DND-41 (cell line): ENCODE measurements at regions not wholly inside any gene's neighbourhood (a gene's known extent, or its start where the extent isn't known, plus 50 kb on each side); places are given as distances from the start of the nearest gene placed in this dataset.

Experiments used
- EZH2 ChIP-seq: IDR thresholded peaks from 3 replicates; pipeline ENCODE4 v1.6.1; 2012; ENCODE audit warnings: borderline replicate concordance, low read depth, mild to moderate bottlenecking, moderate library complexity, low read length, inconsistent platforms; ENCODE audit not compliant: severe bottlenecking
- TF ChIP-seq, protein P1 (sequence below): IDR thresholded peaks from 2 replicates; pipeline ENCODE4 v1.5.1; 2012; ENCODE audit warnings: borderline replicate concordance, low read length, moderate library complexity, mild to moderate bottlenecking; ENCODE audit not compliant: poor library complexity, severe bottlenecking; ENCODE audit errors: extremely low read depth

DNA sequence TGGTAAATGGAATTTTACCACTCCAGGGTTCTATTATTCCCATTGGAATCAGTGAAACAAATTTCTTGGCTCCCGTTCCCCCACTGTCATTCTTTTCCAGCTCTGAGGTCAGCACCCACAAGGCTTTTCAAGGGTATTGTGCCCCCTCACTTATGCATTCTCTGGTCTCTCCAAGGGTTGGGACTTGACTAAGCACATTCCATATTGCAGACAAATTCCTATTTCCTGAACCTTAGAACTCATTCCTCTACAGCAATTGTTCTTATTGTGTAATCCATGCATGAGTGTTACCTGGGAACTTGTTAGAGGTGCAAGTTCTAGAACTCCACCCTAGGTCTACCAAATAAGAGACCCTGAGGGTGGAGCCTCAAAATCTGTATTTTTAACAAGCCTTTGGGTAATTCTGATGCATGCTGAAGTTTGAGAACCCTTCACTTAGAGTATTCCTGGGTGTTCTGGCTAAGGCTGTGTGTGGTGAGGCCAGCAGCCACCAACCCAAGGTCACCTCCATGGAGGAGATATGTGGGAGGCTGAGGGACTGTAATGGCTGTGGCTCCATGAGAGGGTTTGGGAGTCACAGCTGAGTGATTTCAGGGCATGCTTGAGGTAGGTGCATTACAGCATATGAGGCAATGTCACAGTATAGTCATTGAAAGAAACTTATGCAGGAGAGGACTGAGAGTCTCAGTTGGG is 150.9 kb downstream of the TTC6 start:
- TF ChIP-seq, protein P1, sequence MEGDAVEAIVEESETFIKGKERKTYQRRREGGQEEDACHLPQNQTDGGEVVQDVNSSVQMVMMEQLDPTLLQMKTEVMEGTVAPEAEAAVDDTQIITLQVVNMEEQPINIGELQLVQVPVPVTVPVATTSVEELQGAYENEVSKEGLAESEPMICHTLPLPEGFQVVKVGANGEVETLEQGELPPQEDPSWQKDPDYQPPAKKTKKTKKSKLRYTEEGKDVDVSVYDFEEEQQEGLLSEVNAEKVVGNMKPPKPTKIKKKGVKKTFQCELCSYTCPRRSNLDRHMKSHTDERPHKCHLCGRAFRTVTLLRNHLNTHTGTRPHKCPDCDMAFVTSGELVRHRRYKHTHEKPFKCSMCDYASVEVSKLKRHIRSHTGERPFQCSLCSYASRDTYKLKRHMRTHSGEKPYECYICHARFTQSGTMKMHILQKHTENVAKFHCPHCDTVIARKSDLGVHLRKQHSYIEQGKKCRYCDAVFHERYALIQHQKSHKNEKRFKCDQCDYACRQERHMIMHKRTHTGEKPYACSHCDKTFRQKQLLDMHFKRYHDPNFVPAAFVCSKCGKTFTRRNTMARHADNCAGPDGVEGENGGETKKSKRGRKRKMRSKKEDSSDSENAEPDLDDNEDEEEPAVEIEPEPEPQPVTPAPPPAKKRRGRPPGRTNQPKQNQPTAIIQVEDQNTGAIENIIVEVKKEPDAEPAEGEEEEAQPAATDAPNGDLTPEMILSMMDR, result no peak
- no peak for TF ChIP-seq EZH2
